Neural progenitor cell (in vitro differentiated cells): ENCODE measurements at regions not wholly inside any gene's neighbourhood (a gene's known extent, or its start where the extent isn't known, plus 50 kb on each side); places are given as distances from the start of the nearest gene placed in this dataset.
A peak's percentile ranks its signal among the peaks of the same experiment; 100 is the strongest.

Source experiments
- DNase-seq: peaks from one replicate; pipeline ENCODE4 v3.0.0-alpha.2; 2016; ENCODE audit warnings: low spot score
- H2AFZ ChIP-seq: fragments of 200-600 bp; sonication (generic); replicated peaks from 2 replicates; pipeline ENCODE4 v1.6.1; 2016; ENCODE audit warnings: antibody characterized with exemption
- H3F3A ChIP-seq: fragments of 200-600 bp; sonication (generic); 2 replicates; pipeline ENCODE4 v1.6.1; 2016; ENCODE audit warnings: antibody characterized with exemption, low read depth
- H3K27ac ChIP-seq: fragments of 200-600 bp; sonication (generic); 2 replicates; pipeline ENCODE4 v1.5.1; 2016; ENCODE audit warnings: mild to moderate bottlenecking
- H3K27me3 ChIP-seq: fragments of 200-600 bp; sonication (generic); 2 replicates; pipeline ENCODE4 v1.6.1; 2016; ENCODE audit warnings: mild to moderate bottlenecking, moderate library complexity
- H3K36me3 ChIP-seq: fragments of 200-600 bp; sonication (generic); 2 replicates; pipeline ENCODE4 v1.5.1; 2016
- H3K4me1 ChIP-seq: fragments of 200-600 bp; sonication (generic); 2 replicates; pipeline ENCODE4 v1.6.1; 2016; ENCODE audit warnings: mixed run types
- H3K4me2 ChIP-seq: fragments of 200-600 bp; sonication (generic); 2 replicates; pipeline ENCODE4 v1.6.1; 2016
- H3K4me3 ChIP-seq: fragments of 200-600 bp; sonication (generic); 2 replicates; pipeline ENCODE4 v1.5.1; 2016
- H3K79me2 ChIP-seq: fragments of 200-600 bp; sonication (generic); 2 replicates; pipeline ENCODE4 v1.6.1; 2016; ENCODE audit warnings: low read depth
- H3K9ac ChIP-seq: fragments of 200-600 bp; sonication (generic); 2 replicates; pipeline ENCODE4 v1.6.1; 2016
- H3K9me3 ChIP-seq: fragments of 200-600 bp; sonication (generic); 2 replicates; pipeline ENCODE4 v1.5.1; 2016; ENCODE audit warnings: low read depth
- H4K20me1 ChIP-seq: fragments of 200-600 bp; sonication (generic); 2 replicates; pipeline ENCODE4 v1.6.1; 2016; ENCODE audit warnings: low read depth
- H3K27ac Mint-ChIP-seq: 3 replicates; pipeline ENCODE4 v1.8.0; 2021; ENCODE audit warnings: mixed read lengths
- H3K27me3 Mint-ChIP-seq: 2 replicates; pipeline ENCODE4 v1.8.0; 2022; ENCODE audit warnings: low read depth, mild to moderate bottlenecking, inconsistent platforms, moderate library complexity, mixed read lengths; ENCODE audit not compliant: insufficient read depth
- H3K36me3 Mint-ChIP-seq: 3 replicates; pipeline ENCODE4 v1.8.0; 2021; ENCODE audit warnings: mixed read lengths
- H3K4me1 Mint-ChIP-seq: 3 replicates; pipeline ENCODE4 v1.8.0; 2021; ENCODE audit warnings: mixed read lengths
- H3K4me3 Mint-ChIP-seq: 3 replicates; pipeline ENCODE4 v1.8.0; 2021; ENCODE audit warnings: mild to moderate bottlenecking, moderate library complexity, mixed read lengths
- H3K9me3 Mint-ChIP-seq: 3 replicates; pipeline ENCODE4 v1.8.0; 2020; ENCODE audit warnings: mixed read lengths
- CTCF ChIP-seq: fragments of 200-600 bp; sonication (generic); IDR thresholded peaks from 2 replicates; pipeline ENCODE4 v1.5.1; 2017; ENCODE audit warnings: antibody characterized with exemption, mild to moderate bottlenecking
- EZH2 ChIP-seq: fragments of 200-600 bp; sonication (generic); IDR thresholded peaks from 2 replicates; pipeline ENCODE4 v1.6.1; 2017; ENCODE audit warnings: antibody characterized with exemption, mild to moderate bottlenecking, moderate library complexity
- EZH2phosphoT487 ChIP-seq: fragments of 200-600 bp; sonication (generic); IDR thresholded peaks from 2 replicates; pipeline ENCODE4 v1.6.1; 2017; ENCODE audit warnings: antibody characterized with exemption

- Mint-ChIP-seq H3K27me3 (peaks cover 11% of the 10 kb centered on the region), H3K36me3 (no peaks in the 10 kb centered on the region), H3K4me3 (no peak overlapping the region), H3K4me1 (peaks cover 24% of the 10 kb centered on the region), H3K27ac (no peak overlapping the region), H3K9me3 (peaks cover 9% of the 10 kb centered on the region)
- no peaks in the 10 kb centered on the region for H3K9me3 ChIP-seq
- DNase-seq = no peak
- no peak overlapping the region for H3K9ac ChIP-seq
- H4K20me1 ChIP-seq = no peaks in the 10 kb centered on the region
- H2AFZ ChIP-seq = no peak overlapping the region
- H3K4me1 ChIP-seq = peaks cover 15% of the 10 kb centered on the region
- H3K4me3 ChIP-seq = no peak overlapping the region
- H3K79me2 ChIP-seq = no peaks in the 10 kb centered on the region
- no peak overlapping the region for H3K4me2 ChIP-seq
- H3K36me3 ChIP-seq = no peaks in the 10 kb centered on the region
- peaks cover 18% of the 10 kb centered on the region for H3F3A ChIP-seq
- no peaks in the 10 kb centered on the region for H3K27me3 ChIP-seq
- TF ChIP-seq EZH2 = no peak
- no peak for TF ChIP-seq EZH2phosphoT487
- TF ChIP-seq CTCF = no peak
- H3K27ac ChIP-seq = no peak overlapping the region
Measured at GRCh38 chr22:27466778-27467438, 334.6 kb downstream of the MN1 start.

- TF ChIP-seq EZH2phosphoT487 (no peak), CTCF (no peak), EZH2 (no peak)
- Mint-ChIP-seq H3K27ac (peak overlapping the region; percentile 4), H3K9me3 (peaks cover 9% of the 10 kb centered on the region), H3K4me1 (peaks cover 16% of the 10 kb centered on the region), H3K36me3 (no peaks in the 10 kb centered on the region), H3K4me3 (no peak overlapping the region), H3K27me3 (peaks cover 11% of the 10 kb centered on the region)
- H3F3A ChIP-seq = peaks cover 10% of the 10 kb centered on the region
- H3K27ac ChIP-seq = no peak overlapping the region
- no peak overlapping the region for H3K4me2 ChIP-seq
- H3K4me1 ChIP-seq = peaks cover 6% of the 10 kb centered on the region
- no peaks in the 10 kb centered on the region for H3K79me2 ChIP-seq
- no peaks in the 10 kb centered on the region for H3K27me3 ChIP-seq
- H3K36me3 ChIP-seq = no peaks in the 10 kb centered on the region
- no peaks in the 10 kb centered on the region for H4K20me1 ChIP-seq
- no peak for DNase-seq
- no peak overlapping the region for H3K4me3 ChIP-seq
- no peak overlapping the region for H2AFZ ChIP-seq
- no peak overlapping the region for H3K9ac ChIP-seq
- H3K9me3 ChIP-seq = no peaks in the 10 kb centered on the region
Measured at GRCh38 chr22:27467711-27468110, 333.8 kb downstream of the MN1 start.

- H3K36me3 Mint-ChIP-seq = no peaks in the 10 kb centered on the region
- Histone ChIP-seq H3K27ac (no peak overlapping the region), H2AFZ (no peak overlapping the region), H3K36me3 (no peaks in the 10 kb centered on the region), H3K79me2 (no peaks in the 10 kb centered on the region), H3K27me3 (no peaks in the 10 kb centered on the region), H3F3A (peaks cover under 1% of the 10 kb centered on the region), H3K4me2 (no peak overlapping the region), H3K9me3 (no peaks in the 10 kb centered on the region), H3K4me3 (no peak overlapping the region), H3K4me1 (peaks cover 2% of the 10 kb centered on the region), H3K9ac (no peak overlapping the region), H4K20me1 (no peaks in the 10 kb centered on the region)
- H3K4me3 Mint-ChIP-seq = no peak overlapping the region
- no peak overlapping the region for H3K27ac Mint-ChIP-seq
- H3K4me1 Mint-ChIP-seq = peaks cover 16% of the 10 kb centered on the region
- no peak for DNase-seq
- no peak for TF ChIP-seq EZH2phosphoT487
- no peak for TF ChIP-seq EZH2
- no peak for TF ChIP-seq CTCF
- peaks cover 7% of the 10 kb centered on the region for H3K27me3 Mint-ChIP-seq
- H3K9me3 Mint-ChIP-seq = peaks cover 6% of the 10 kb centered on the region
Measured at GRCh38 chr22:27468712-27469111, 332.8 kb downstream of the MN1 start.
